HL-60 (cell line): ENCODE measurements at regions not wholly inside any gene's neighbourhood (a gene's known extent, or its start where the extent isn't known, plus 50 kb on each side); places are given as distances from the start of the nearest gene placed in this dataset.

Source experiments
- DNase-seq, 2 experiments: peaks; one replicate each; pipeline ENCODE4 v3.0.0-alpha.2; 2010 to 2020; ENCODE audit warnings: low read depth in 1 of 2, low spot score in 1 of 2
- H3K27ac ChIP-seq: fragments of 250-450 bp; sonication (Bioruptor Pico); replicated peaks from 2 replicates; pipeline ENCODE4 v1.5.1; 2020; ENCODE audit warnings: mild to moderate bottlenecking, moderate library complexity
- H3K27me3 ChIP-seq: fragments of 250-450 bp; sonication (Bioruptor Pico); 2 replicates; pipeline ENCODE4 v1.5.1; 2021; ENCODE audit warnings: mild to moderate bottlenecking, moderate library complexity; ENCODE audit not compliant: insufficient read depth, poor library complexity, severe bottlenecking
- H3K4me3 ChIP-seq: replicated peaks from 2 replicates; pipeline ENCODE4 v1.5.1; 2011; ENCODE audit warnings: mild to moderate bottlenecking, control low read depth, low read length; ENCODE audit not compliant: insufficient read depth
- CTCF ChIP-seq: IDR thresholded peaks from one replicate; pipeline ENCODE4 v1.5.1; 2011; ENCODE audit warnings: low read length, control low read depth, inconsistent platforms; ENCODE audit not compliant: insufficient read depth
- GABPA ChIP-seq: IDR thresholded peaks from 2 replicates; pipeline ENCODE4 v1.6.1; 2012; ENCODE audit warnings: low read depth
- POLR2AphosphoS5 ChIP-seq: IDR thresholded peaks from 2 replicates; pipeline ENCODE4 v1.6.1; 2012; ENCODE audit warnings: low read depth
- REST ChIP-seq: IDR thresholded peaks from 2 replicates; pipeline ENCODE4 v1.6.1; 2012; ENCODE audit warnings: low read depth; ENCODE audit not compliant: insufficient replicate concordance
- SPI1 ChIP-seq: IDR thresholded peaks from 2 replicates; pipeline ENCODE4 v1.6.1; 2012; ENCODE audit warnings: low read depth, mild to moderate bottlenecking, borderline replicate concordance

GRCh38 chr2:8146132-8147005 lies 535.5 kb upstream of the ID2 start:
- H3K27ac ChIP-seq: no peak overlapping the region
- DNase-seq: no peak
- no peaks in the 10 kb centered on the region for H3K27me3 ChIP-seq
- no peak overlapping the region for H3K4me3 ChIP-seq
- TF ChIP-seq CTCF: no peak
- TF ChIP-seq GABPA: no peak
- TF ChIP-seq POLR2AphosphoS5: no peak
- TF ChIP-seq SPI1: no peak
- no peak for TF ChIP-seq REST

GRCh38 chr2:8148260-8149006 lies 533.4 kb upstream of the ID2 start:
- Histone ChIP-seq H3K4me3 (no peak overlapping the region), H3K27ac (no peak overlapping the region), H3K27me3 (no peaks in the 10 kb centered on the region)
- no peak for TF ChIP-seq GABPA
- no peak for TF ChIP-seq SPI1
- no peak for TF ChIP-seq REST
- no peak for TF ChIP-seq CTCF
- no peak for TF ChIP-seq POLR2AphosphoS5
- DNase-seq: no peak

- no peak overlapping the region for H3K4me3 ChIP-seq
- TF ChIP-seq POLR2AphosphoS5: no peak
- no peak for TF ChIP-seq CTCF
- no peak for TF ChIP-seq REST
- TF ChIP-seq SPI1: no peak
- no peak for TF ChIP-seq GABPA
- H3K27me3 ChIP-seq: no peaks in the 10 kb centered on the region
- no peak overlapping the region for H3K27ac ChIP-seq
- DNase-seq: no peak
These were observed 532.9 kb upstream of the ID2 start for GRCh38 chr2:8149007-8149405.
